CD4-positive, alpha-beta T cell (primary cell): ENCODE measurements at regions not wholly inside any gene's neighbourhood (a gene's known extent, or its start where the extent isn't known, plus 50 kb on each side); places are given as distances from the start of the nearest gene placed in this dataset.

Experiments used
- ATAC-seq: fragments of 200-7000 bp; cut with Tn5 transposase; one replicate; pipeline ENCODE4 v1.10.0; 2022; ENCODE audit warnings: mild to moderate bottlenecking; ENCODE audit not compliant: poor library complexity
- CTCF ChIA-PET: fragments of 350-600 bp; sonication (Branson Sonifier 250); formaldehyde crosslinking; loops from one replicate; lab custom pipeline; 2021; ENCODE audit warnings: antibody characterized with exemption, inconsistent platforms; lab: Charles Lee
- POLR2A ChIA-PET: fragments of 350-600 bp; sonication (Branson Sonifier 250); formaldehyde crosslinking; loops from one replicate; lab custom pipeline; 2021; ENCODE audit warnings: antibody characterized with exemption, inconsistent platforms; lab: Charles Lee
- DNase-seq, 14 experiments: peaks; one replicate each; pipeline ENCODE4 v3.0.0-alpha.2; 2013 to 2020; ENCODE audit warnings: mixed read lengths in 2 of 14
- H3K27ac ChIP-seq, 2 donors: one replicate each; pipeline versions ENCODE4 v1.5.1 to v1.7.0; 2013; ENCODE audit warnings: low read length in 2 of 2, low read depth in 1 of 2, mild to moderate bottlenecking in 1 of 2
- H3K27me3 ChIP-seq, 2 experiments: 1 replicate in 1 of 2; 2 replicates in 1 of 2; pipeline versions ENCODE4 v1.6.1 to v1.7.0; 2013; ENCODE audit warnings: low read length in 2 of 2, control low read depth in 1 of 2, mild to moderate bottlenecking in 1 of 2, moderate library complexity in 1 of 2; ENCODE audit not compliant: insufficient read depth in 2 of 2, control insufficient read depth in 1 of 2
- H3K36me3 ChIP-seq: one replicate; pipeline ENCODE4 v1.6.1; 2013; ENCODE audit warnings: low read length, control low read depth; ENCODE audit not compliant: insufficient read depth
- H3K4me1 ChIP-seq: one replicate; pipeline ENCODE4 v1.6.1; 2013; ENCODE audit warnings: low read length, control low read depth; ENCODE audit not compliant: insufficient read depth
- H3K4me3 ChIP-seq: one replicate; pipeline ENCODE4 v1.5.1; 2013; ENCODE audit warnings: mild to moderate bottlenecking, low read length, moderate library complexity
- H3K9me3 ChIP-seq, 2 experiments: 1 replicate in 1 of 2; 2 replicates in 1 of 2; pipeline versions ENCODE4 v1.6.1 to v1.7.0; 2013; ENCODE audit warnings: low read length in 2 of 2, mild to moderate bottlenecking in 2 of 2, control low read depth in 1 of 2, moderate library complexity in 1 of 2; ENCODE audit not compliant: control insufficient read depth in 1 of 2, insufficient read depth in 1 of 2
- H3K27ac Mint-ChIP-seq: one replicate; pipeline ENCODE4 v1.8.0; 2020; ENCODE audit warnings: mixed read lengths
- H3K27me3 Mint-ChIP-seq: one replicate; pipeline ENCODE4 v1.8.0; 2021; ENCODE audit warnings: mixed read lengths
- H3K36me3 Mint-ChIP-seq: one replicate; pipeline ENCODE4 v1.8.0; 2021; ENCODE audit warnings: low read depth, mixed read lengths
- H3K4me1 Mint-ChIP-seq: one replicate; pipeline ENCODE4 v1.8.0; 2021; ENCODE audit warnings: low read depth, mixed read lengths
- H3K4me3 Mint-ChIP-seq: one replicate; pipeline ENCODE4 v1.8.0; 2020; ENCODE audit warnings: mild to moderate bottlenecking, mixed read lengths
- H3K9me3 Mint-ChIP-seq: one replicate; pipeline ENCODE4 v1.8.0; 2020; ENCODE audit warnings: mixed read lengths
- CTCF ChIP-seq: fragments of 200-600 bp; IDR thresholded peaks from one replicate; pipeline ENCODE4 v1.8.0; 2022; ENCODE audit warnings: antibody characterized with exemption, mild to moderate bottlenecking
- intact Hi-C, 2 experiments: fragments of 100-400 bp; cut with DNase I in 1 of 2; cut with micrococcal nuclease in 1 of 2; formaldehyde crosslinking; loops; one replicate each; pipeline versions ENCODE4 v1.15.1 to v1.9.0; 2023 to 2025; cut with DNase I, micrococcal nuclease

GRCh38 chr1:219732814-219733491, 120.0 kb upstream of the ZC3H11B start:
- POLR2A ChIA-PET, result no interaction called here
- no peak overlapping the region for H3K27ac Mint-ChIP-seq
- peaks cover 11% of the 10 kb centered on the region for H3K9me3 Mint-ChIP-seq

GRCh38 chr1:219731771-219732170, 118.9 kb upstream of the ZC3H11B start:
- CTCF ChIA-PET, result no interaction called here
- intact Hi-C loops, result no loop called here
- H3K27ac ChIP-seq, result no peak overlapping the region
- no peak overlapping the region for H3K4me3 ChIP-seq
- H3K27me3 ChIP-seq, result no peaks in the 10 kb centered on the region
- Mint-ChIP-seq H3K4me3 (no peak overlapping the region), H3K27me3 (no peaks in the 10 kb centered on the region), H3K36me3 (no peaks in the 10 kb centered on the region), H3K4me1 (no peaks in the 10 kb centered on the region), H3K9me3 (peaks cover 18% of the 10 kb centered on the region), H3K27ac (no peak overlapping the region)
- DNase-seq (no peak), ATAC-seq (no peak)
- TF ChIP-seq CTCF, result no peak
- H3K36me3 ChIP-seq, result no peaks in the 10 kb centered on the region
- H3K9me3 ChIP-seq, result no peaks in the 10 kb centered on the region
- no peaks in the 10 kb centered on the region for H3K4me1 ChIP-seq
- POLR2A ChIA-PET, result no interaction called here

More at GRCh38 chr1:219732814-219733491, 120.0 kb upstream of the ZC3H11B start:
- Mint-ChIP-seq H3K4me3 (no peak overlapping the region), H3K4me1 (no peaks in the 10 kb centered on the region), H3K27me3 (no peaks in the 10 kb centered on the region), H3K36me3 (no peaks in the 10 kb centered on the region)
- Histone ChIP-seq H3K27ac (no peak overlapping the region), H3K27me3 (no peaks in the 10 kb centered on the region), H3K9me3 (no peaks in the 10 kb centered on the region), H3K4me1 (no peaks in the 10 kb centered on the region), H3K4me3 (no peak overlapping the region), H3K36me3 (no peaks in the 10 kb centered on the region)
- intact Hi-C loops, result no loop called here
- no peak for TF ChIP-seq CTCF
- no peak for ATAC-seq
- DNase-seq, result no peak
- CTCF ChIA-PET, result no interaction called here

- H3K27me3 Mint-ChIP-seq, result no peaks in the 10 kb centered on the region
- ChIA-PET POLR2A (no interaction called here), CTCF (no interaction called here)
- Histone ChIP-seq H3K9me3 (peaks cover 7 to 12% of the 10 kb centered on the region in 2 experiments), H3K27ac (no peak overlapping the region), H3K27me3 (no peaks in the 10 kb centered on the region), H3K4me3 (no peak overlapping the region), H3K4me1 (no peaks in the 10 kb centered on the region), H3K36me3 (no peaks in the 10 kb centered on the region)
- intact Hi-C loops, result no loop called here
- no peaks in the 10 kb centered on the region for H3K4me1 Mint-ChIP-seq
- DNase-seq (no peak), ATAC-seq (no peak)
- H3K27ac Mint-ChIP-seq, result no peak overlapping the region
- peaks cover 27% of the 10 kb centered on the region for H3K9me3 Mint-ChIP-seq
- TF ChIP-seq CTCF, result no peak
- no peak overlapping the region for H3K4me3 Mint-ChIP-seq
- H3K36me3 Mint-ChIP-seq, result no peaks in the 10 kb centered on the region
These were observed 113.8 kb upstream of the ZC3H11B start for GRCh38 chr1:219726480-219727272.
